Esophagus (tissue), 2 donors: ENCODE measurements at regions not wholly inside any gene's neighbourhood (a gene's known extent, or its start where the extent isn't known, plus 50 kb on each side); places are given as distances from the start of the nearest gene placed in this dataset.

Experiments used
- H3K27ac ChIP-seq, 2 donors: one replicate each; pipeline ENCODE4 v1.5.1; 2013; ENCODE audit warnings: low read depth in 2 of 2, mild to moderate bottlenecking in 2 of 2, inconsistent platforms in 1 of 2, low read length in 1 of 2, moderate library complexity in 1 of 2
- H3K27me3 ChIP-seq, 2 donors: one replicate each; pipeline ENCODE4 v1.6.1; 2013; ENCODE audit warnings: low read length in 2 of 2, control low read depth in 1 of 2, mild to moderate bottlenecking in 1 of 2; ENCODE audit not compliant: insufficient read depth in 2 of 2, control insufficient read depth in 1 of 2
- H3K36me3 ChIP-seq, 2 donors: one replicate each; pipeline ENCODE4 v1.6.1; 2013; ENCODE audit warnings: low read length in 1 of 2; ENCODE audit not compliant: control insufficient read depth in 2 of 2, insufficient read depth in 2 of 2
- H3K4me1 ChIP-seq, 2 donors: one replicate each; pipeline ENCODE4 v1.6.1; 2013; ENCODE audit warnings: low read length in 1 of 2; ENCODE audit not compliant: control insufficient read depth in 2 of 2, insufficient read depth in 2 of 2
- H3K4me3 ChIP-seq, 2 donors: one replicate each; pipeline ENCODE4 v1.5.1; 2013; ENCODE audit warnings: low read length in 2 of 2, mild to moderate bottlenecking in 2 of 2, low read depth in 1 of 2, moderate library complexity in 1 of 2
- H3K9me3 ChIP-seq, 2 donors: one replicate each; pipeline ENCODE4 v1.6.1; 2013; ENCODE audit warnings: mild to moderate bottlenecking in 2 of 2, low read depth in 1 of 2, low read length in 1 of 2, moderate library complexity in 1 of 2; ENCODE audit not compliant: control insufficient read depth in 2 of 2, insufficient read depth in 1 of 2
- WGBS, 2 donors: extraction: QIAGEN DNeasy Blood & Tissue Kit; methylation state at CpG; one replicate each; pipeline ENCODE4 v1.1.7; 2013; 5-methylcytosine and 5-hydroxymethylcytosine counted together
- donor health status: healthy with polysubstance abuse.
- donor health status: Bipolar disorder and iron deficiency.

DNA sequence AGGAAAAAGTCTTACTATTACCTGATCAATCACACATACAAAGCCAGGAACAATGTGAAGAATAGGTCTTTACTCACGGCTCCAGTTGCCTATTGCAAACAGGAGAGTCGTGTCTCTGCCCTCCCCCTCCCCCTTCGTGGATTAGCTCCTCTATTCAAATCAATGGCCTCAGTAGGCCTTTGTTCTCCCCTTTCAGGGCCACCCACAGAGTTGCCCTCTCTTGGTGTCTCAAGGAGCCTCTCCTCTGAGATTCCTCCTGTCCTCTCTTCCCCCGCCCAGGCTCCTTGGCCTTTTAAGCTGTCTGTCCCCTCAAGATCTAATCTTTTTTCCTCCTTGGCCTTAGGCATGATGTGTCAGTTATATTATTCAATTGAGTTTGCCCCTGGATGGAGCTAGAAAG, 107.2 kb upstream of the NALF2 start:
- Histone ChIP-seq H3K9me3 (peaks cover 0 to 3% of the 10 kb centered on the region in 2 donors), H3K27me3 (peaks cover 0 to 7% of the 10 kb centered on the region in 2 donors), H3K4me1 (no peaks in the 10 kb centered on the region), H3K36me3 (no peaks in the 10 kb centered on the region), H3K4me3 (no peak overlapping the region), H3K27ac (no peak overlapping the region)
- 57 to 66% methylated on average over 4 of the region's 4 CpGs for WGBS, 2 donors

GRCh38 chrX:69395306-69395705, 108.8 kb upstream of the NALF2 start:
- Histone ChIP-seq H3K36me3 (no peaks in the 10 kb centered on the region), H3K4me1 (no peaks in the 10 kb centered on the region), H3K27me3 (peaks cover 0 to 7% of the 10 kb centered on the region in 2 donors), H3K9me3 (peaks cover 0 to 3% of the 10 kb centered on the region in 2 donors), H3K4me3 (no peak overlapping the region), H3K27ac (no peak overlapping the region)
- WGBS, 2 donors, result 59 to 91% methylated on average over 4 of the region's 4 CpGs

GRCh38 chrX:69389101-69389501, 115.0 kb upstream of the NALF2 start:
- Histone ChIP-seq H3K27me3 (peaks cover 0 to 4% of the 10 kb centered on the region in 2 donors), H3K4me3 (no peak overlapping the region), H3K9me3 (no peaks in the 10 kb centered on the region), H3K27ac (no peak overlapping the region), H3K36me3 (no peaks in the 10 kb centered on the region), H3K4me1 (no peaks in the 10 kb centered on the region)
- 39 to 60% methylated on average over 5 to 7 of the region's 7 CpGs for WGBS, 2 donors

DNA sequence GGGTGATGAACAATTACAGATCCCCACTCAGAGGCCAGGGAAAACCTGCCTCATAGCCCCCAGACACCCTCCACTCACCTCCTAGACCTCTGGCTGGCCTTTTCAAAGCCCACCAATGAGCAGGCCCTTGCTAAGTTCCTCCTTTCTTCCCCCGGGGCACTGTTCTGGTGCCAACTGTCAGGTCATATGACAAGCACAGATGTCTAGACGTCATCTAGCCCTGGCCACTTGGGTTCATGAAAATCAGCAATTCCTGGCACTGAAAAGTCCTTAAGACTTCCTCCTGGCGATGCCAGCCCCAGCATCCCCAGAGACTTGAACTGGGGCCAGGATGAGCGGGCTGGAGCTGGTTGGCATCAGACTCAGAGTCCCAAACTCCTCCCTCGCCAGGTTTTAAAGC, 115.6 kb upstream of the NALF2 start:
- Histone ChIP-seq H3K4me3 (no peak overlapping the region), H3K27ac (no peak overlapping the region), H3K4me1 (no peaks in the 10 kb centered on the region), H3K9me3 (no peaks in the 10 kb centered on the region), H3K27me3 (peaks cover 0 to 4% of the 10 kb centered on the region in 2 donors), H3K36me3 (no peaks in the 10 kb centered on the region)
- 9 to 26% methylated on average over 5 of the region's 5 CpGs for WGBS, 2 donors

DNA sequence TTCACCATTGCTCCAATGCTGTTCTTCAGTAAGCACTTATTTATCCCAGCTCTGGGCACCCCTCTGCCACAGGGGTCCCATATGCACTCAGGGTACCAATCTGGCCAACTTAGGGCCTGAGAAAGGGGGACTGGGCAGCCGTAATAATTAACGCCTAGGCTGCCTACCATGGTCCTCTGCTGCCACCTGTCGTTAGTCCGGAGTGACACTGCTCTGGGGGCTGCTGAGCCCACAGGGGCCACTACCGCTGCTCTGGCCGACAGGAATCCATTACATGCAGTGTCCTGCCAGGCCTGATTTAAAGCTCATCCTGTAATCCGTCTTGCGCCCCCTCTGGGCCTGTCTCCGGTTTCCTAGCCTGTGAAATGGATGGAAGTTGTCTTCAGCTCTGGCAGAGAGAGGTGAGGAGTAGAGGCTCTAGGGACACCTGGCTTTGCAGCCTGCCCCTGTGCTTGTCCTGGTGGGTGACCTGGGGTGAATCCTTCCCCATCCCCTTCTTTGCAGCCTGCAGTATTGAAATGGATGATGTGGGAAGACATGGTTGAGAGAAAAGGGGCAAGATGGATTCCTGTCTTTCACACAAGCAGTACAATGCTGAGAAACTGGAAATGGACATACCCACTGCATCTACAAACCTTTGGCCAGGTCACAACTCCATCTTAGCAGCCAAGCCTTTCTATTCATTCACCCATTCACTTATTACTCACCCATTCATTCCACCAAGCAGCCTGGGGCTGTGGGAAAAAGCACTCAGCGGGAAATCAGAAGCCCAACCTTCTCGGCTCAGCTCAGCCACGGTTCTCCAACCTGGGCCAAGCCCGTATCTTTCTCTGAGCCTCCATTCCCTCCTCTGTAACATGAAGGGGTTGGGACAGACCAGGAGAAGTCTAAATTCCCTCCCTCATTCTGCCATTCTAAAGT, 116.3 kb upstream of the NALF2 start:
- Histone ChIP-seq H3K4me1 (no peaks in the 10 kb centered on the region), H3K27me3 (peaks cover 0 to 4% of the 10 kb centered on the region in 2 donors)

GRCh38 chrX:69386681-69387080, 117.4 kb upstream of the NALF2 start:
- H3K27ac ChIP-seq, result no peak overlapping the region
- H3K9me3 ChIP-seq, result no peaks in the 10 kb centered on the region
- H3K27me3 ChIP-seq, result peaks cover 0 to 4% of the 10 kb centered on the region in 2 donors
- H3K4me1 ChIP-seq, result no peaks in the 10 kb centered on the region
- 72 to 79% methylated on average over 2 of the region's 2 CpGs for WGBS, 2 donors
- H3K4me3 ChIP-seq, result no peak overlapping the region
- H3K36me3 ChIP-seq, result no peaks in the 10 kb centered on the region

More for the DNA sequence above, 116.3 kb upstream of the NALF2 start:
- WGBS, 2 donors, result 14 to 25% methylated on average over 13 of the region's 13 CpGs
- no peaks in the 10 kb centered on the region for H3K9me3 ChIP-seq
- no peak overlapping the region for H3K4me3 ChIP-seq
- H3K27ac ChIP-seq, result no peak overlapping the region
- no peaks in the 10 kb centered on the region for H3K36me3 ChIP-seq

DNA sequence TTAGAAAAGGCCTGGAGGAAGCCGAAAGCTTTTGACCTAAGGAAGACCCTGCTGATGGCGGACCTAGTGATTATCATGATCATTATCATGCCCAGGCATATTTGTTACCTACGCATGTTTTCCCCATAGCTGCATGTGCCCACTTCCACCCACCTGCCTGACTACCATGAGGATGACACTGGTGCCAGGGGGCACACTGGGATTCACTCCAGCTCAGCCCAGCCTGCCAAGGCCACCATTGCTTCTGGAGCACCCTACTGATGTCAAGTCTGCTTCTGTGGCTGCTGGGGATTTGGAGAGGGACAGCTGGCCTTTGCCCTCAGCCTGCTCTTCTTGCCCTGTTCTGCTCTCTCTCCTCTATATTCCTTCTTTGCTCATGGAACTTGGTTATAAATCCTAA, 124.7 kb upstream of the NALF2 start:
- Histone ChIP-seq H3K27me3 (no peaks in the 10 kb centered on the region), H3K36me3 (no peaks in the 10 kb centered on the region)
- whole genome bisulfite sequencing, 2 donors, result 85 to 93% methylated on average over 3 of the region's 3 CpGs

DNA sequence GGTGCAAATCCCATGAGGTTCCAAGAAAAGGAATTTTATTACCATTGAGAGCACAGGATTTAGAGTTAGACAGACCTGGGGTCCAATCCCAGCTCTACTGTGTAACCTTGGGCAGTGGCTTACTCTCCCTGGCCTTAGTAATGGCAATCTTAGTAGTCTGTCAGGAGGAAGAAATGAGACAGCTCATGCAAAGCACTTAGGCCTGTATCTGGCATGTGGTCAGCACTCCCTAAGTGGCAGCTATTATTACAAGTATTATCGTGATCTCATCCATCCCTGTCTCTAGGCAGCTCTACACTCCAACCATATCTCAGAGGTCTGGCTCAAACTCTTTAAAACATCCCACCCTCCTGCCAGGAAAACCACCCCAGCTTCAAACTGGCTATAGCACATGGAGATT, 129.6 kb upstream of the NALF2 start:
- H3K4me1 ChIP-seq, result no peaks in the 10 kb centered on the region
- 83 to 90% methylated on average over 1 of the region's 1 CpG for WGBS, 2 donors
- peaks cover 0 to 9% of the 10 kb centered on the region in 2 donors for H3K27me3 ChIP-seq
- H3K36me3 ChIP-seq, result no peaks in the 10 kb centered on the region
- peaks cover 0 to 4% of the 10 kb centered on the region in 2 donors for H3K9me3 ChIP-seq
- H3K27ac ChIP-seq, result no peak overlapping the region
- H3K4me3 ChIP-seq, result no peak overlapping the region

More for the DNA sequence above, 124.7 kb upstream of the NALF2 start:
- Histone ChIP-seq H3K9me3 (peaks cover 0 to 4% of the 10 kb centered on the region in 2 donors), H3K4me1 (no peaks in the 10 kb centered on the region), H3K27ac (no peak overlapping the region), H3K4me3 (no peak overlapping the region)

GRCh38 chrX:69372435-69372834, 131.7 kb upstream of the NALF2 start:
- peaks cover 0 to 9% of the 10 kb centered on the region in 2 donors for H3K27me3 ChIP-seq

DNA sequence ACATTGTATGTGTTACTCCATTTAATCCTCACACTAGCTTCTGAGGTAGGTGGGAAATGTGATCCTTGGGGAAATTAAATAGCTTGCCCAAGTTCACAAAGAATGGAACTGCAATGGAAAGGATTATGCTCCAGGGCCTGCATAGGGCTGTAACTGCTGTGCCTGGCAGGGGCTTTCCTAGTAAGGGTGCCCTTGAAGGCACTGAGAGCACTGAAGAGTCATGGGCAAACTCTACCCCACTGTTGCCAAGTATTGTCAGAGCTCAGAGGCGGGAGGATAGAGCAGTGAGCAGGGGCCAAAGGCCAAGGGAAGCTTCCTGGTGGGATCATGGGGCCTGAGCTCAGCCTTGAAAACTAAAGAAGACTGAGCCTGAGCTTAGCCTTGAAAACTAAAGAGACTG, 133.0 kb upstream of the NALF2 start:
- Histone ChIP-seq H3K27me3 (peaks cover 0 to 9% of the 10 kb centered on the region in 2 donors), H3K27ac (no peak overlapping the region), H3K4me1 (no peaks in the 10 kb centered on the region), H3K4me3 (no peak overlapping the region), H3K9me3 (no peaks in the 10 kb centered on the region), H3K36me3 (no peaks in the 10 kb centered on the region)
- WGBS, 2 donors, result 78 to 92% methylated on average over 1 of the region's 1 CpG

More at GRCh38 chrX:69372435-69372834, 131.7 kb upstream of the NALF2 start:
- no peak overlapping the region for H3K27ac ChIP-seq
- no peaks in the 10 kb centered on the region for H3K36me3 ChIP-seq
- no peak overlapping the region for H3K4me3 ChIP-seq
- H3K9me3 ChIP-seq, result no peaks in the 10 kb centered on the region
- H3K4me1 ChIP-seq, result no peaks in the 10 kb centered on the region
